ENCODE measurements at regions not wholly inside any gene's neighbourhood (a gene's known extent, or its start where the extent isn't known, plus 50 kb on each side); places are given as distances from the start of the nearest gene placed in this dataset.

GRCh38 chr9:18366184-18366583 lies 107.8 kb upstream of the ADAMTSL1 start:
- no peak for TF ChIP-seq CTCF (IDR thresholded peaks at IDR 0.05)
- TF ChIP-seq POLR2A (IDR thresholded peaks at IDR 0.05), result no peak

Measured in heart left ventricle (tissue), 13 donors.